Gastroesophageal sphincter (tissue), 3 donors: ENCODE measurements at regions not wholly inside any gene's neighbourhood (a gene's known extent, or its start where the extent isn't known, plus 50 kb on each side); places are given as distances from the start of the nearest gene placed in this dataset.

Source experiments
- EP300 ChIP-seq: sonication (generic); formaldehyde crosslinking; IDR thresholded peaks from one replicate; pipeline ENCODE4 v1.6.1; 2017; ENCODE audit warnings: antibody characterized with exemption, mild to moderate bottlenecking
- POLR2A ChIP-seq, 2 donors: fragments of 450-650 bp; IDR thresholded peaks; one replicate each; pipeline ENCODE4 v1.6.1; 2017; ENCODE audit warnings: antibody characterized with exemption in 2 of 2, mild to moderate bottlenecking in 2 of 2, moderate library complexity in 1 of 2
- POLR2AphosphoS5 ChIP-seq: sonication (generic); formaldehyde crosslinking; IDR thresholded peaks from one replicate; pipeline ENCODE4 v1.6.1; 2017; ENCODE audit warnings: antibody characterized with exemption
- TF ChIP-seq, protein P1 (sequence below), 4 experiments: fragments of 200-600 bp in 2 of 4; fragments of 450-650 bp in 2 of 4; sonication (generic) in 1 of 4; IDR thresholded peaks; one replicate each; pipeline ENCODE4 v1.5.1; 2017 to 2019; ENCODE audit warnings: antibody characterized with exemption in 4 of 4, mild to moderate bottlenecking in 2 of 4, moderate library complexity in 2 of 4

DNA sequence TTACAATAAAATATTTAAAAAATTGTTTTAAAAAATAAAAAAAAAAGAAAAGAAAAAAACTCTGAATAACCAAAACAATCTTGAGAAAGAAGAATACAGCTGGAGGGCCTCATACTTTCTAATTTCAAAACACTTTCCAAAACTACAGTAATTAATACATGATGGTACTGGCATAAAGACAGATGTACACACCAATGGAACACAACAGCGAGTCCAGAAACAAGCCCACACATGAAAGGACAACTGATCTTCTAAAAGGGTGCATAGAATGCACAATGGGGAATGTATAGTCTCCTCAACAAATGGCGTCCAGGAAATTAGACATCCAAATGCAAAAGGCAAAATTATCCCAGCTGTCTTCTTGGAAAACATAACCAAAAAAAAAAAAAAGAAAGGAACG is 99.6 kb downstream of the LURAP1L start:
- TF ChIP-seq, protein P1, sequence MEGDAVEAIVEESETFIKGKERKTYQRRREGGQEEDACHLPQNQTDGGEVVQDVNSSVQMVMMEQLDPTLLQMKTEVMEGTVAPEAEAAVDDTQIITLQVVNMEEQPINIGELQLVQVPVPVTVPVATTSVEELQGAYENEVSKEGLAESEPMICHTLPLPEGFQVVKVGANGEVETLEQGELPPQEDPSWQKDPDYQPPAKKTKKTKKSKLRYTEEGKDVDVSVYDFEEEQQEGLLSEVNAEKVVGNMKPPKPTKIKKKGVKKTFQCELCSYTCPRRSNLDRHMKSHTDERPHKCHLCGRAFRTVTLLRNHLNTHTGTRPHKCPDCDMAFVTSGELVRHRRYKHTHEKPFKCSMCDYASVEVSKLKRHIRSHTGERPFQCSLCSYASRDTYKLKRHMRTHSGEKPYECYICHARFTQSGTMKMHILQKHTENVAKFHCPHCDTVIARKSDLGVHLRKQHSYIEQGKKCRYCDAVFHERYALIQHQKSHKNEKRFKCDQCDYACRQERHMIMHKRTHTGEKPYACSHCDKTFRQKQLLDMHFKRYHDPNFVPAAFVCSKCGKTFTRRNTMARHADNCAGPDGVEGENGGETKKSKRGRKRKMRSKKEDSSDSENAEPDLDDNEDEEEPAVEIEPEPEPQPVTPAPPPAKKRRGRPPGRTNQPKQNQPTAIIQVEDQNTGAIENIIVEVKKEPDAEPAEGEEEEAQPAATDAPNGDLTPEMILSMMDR (IDR thresholded peaks at IDR 0.05) = no peak
- no peak for TF ChIP-seq POLR2AphosphoS5
- no peak for TF ChIP-seq POLR2A (IDR thresholded peaks at IDR 0.05)
- no peak for TF ChIP-seq EP300
